GM12872 (cell line): ENCODE measurements at regions not wholly inside any gene's neighbourhood (a gene's known extent, or its start where the extent isn't known, plus 50 kb on each side); places are given as distances from the start of the nearest gene placed in this dataset.

Experiments
- TF ChIP-seq, protein P1 (sequence below): IDR thresholded peaks from 3 replicates; pipeline ENCODE4 v1.5.1; 2011; ENCODE audit warnings: low read depth, mild to moderate bottlenecking, low read length, moderate library complexity; ENCODE audit not compliant: insufficient read depth

DNA sequence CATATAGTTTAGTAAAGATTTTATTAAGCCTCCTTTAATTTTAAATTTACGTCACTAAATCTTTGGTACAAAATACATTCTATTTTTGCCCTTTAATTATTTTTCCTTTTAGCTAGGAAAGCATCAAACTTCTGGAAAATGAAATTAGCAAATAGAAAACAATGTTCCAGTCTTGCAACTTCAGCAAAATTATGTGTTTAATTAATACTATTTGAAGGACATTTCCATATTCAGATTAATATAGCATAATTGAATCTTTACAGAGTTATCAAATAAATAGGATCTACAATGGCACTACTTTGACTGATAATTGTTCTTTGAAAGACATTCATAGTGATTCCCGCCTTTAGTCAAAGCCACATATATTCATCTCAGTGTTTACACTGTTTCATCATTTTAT, 904.2 kb downstream of the KCNT2 start:
- TF ChIP-seq, protein P1, sequence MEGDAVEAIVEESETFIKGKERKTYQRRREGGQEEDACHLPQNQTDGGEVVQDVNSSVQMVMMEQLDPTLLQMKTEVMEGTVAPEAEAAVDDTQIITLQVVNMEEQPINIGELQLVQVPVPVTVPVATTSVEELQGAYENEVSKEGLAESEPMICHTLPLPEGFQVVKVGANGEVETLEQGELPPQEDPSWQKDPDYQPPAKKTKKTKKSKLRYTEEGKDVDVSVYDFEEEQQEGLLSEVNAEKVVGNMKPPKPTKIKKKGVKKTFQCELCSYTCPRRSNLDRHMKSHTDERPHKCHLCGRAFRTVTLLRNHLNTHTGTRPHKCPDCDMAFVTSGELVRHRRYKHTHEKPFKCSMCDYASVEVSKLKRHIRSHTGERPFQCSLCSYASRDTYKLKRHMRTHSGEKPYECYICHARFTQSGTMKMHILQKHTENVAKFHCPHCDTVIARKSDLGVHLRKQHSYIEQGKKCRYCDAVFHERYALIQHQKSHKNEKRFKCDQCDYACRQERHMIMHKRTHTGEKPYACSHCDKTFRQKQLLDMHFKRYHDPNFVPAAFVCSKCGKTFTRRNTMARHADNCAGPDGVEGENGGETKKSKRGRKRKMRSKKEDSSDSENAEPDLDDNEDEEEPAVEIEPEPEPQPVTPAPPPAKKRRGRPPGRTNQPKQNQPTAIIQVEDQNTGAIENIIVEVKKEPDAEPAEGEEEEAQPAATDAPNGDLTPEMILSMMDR, result no peak

DNA sequence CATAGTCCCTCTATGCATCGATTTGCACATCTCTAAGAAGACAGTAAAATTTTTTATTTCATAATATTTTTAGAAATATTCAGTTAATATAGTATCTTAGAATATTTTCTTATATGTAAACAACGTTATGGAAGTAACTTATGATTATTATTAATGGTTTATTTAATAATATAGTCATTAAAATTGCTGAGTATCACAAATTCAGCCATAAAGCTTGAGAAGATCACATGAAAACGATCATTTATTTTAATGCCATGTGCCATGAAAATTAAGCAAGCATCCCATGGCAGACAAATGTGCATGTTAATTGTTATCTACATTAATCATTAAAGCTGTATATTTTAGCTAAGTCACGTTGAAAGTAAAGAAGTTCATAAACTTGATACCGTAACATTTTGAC, 907.1 kb downstream of the KCNT2 start:
- TF ChIP-seq, protein P1, result no peak

DNA sequence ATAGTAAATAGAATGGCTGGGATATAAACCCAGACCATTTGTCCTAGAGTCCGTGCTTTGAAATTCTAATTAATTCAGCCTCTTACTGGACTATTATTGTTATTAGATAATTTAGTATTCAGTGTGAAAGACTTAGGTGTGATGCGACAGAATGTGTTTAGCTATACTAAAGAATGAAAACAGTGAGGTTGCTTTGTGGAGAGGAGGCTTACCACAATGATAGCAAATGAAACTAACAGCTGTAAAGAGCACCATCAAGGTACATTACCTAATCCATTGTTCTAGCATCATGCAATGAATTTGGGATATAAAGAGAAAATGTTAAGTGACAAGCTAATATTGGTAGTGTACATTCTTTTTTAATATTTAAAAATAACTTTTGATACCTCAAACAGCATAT, 911.1 kb downstream of the KCNT2 start:
- TF ChIP-seq, protein P1, result no peak

DNA sequence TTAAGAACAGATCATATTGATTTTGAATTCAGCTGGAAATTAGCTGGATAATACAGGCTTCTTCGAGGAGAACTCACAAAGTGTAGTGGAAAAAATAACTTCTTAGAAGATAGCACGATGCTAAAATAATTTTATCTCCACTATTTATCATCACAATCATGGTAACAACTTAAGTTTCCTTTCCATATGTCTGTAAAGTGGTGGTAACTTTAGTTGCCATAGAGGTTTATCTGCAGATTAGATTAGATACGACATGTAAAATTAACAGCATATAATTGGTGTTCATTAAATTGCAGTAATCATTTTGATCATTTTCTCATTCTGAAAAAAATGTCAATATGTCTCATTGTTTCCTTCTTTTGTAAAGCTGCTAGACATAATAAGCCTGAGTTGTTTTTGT, 921.5 kb downstream of the KCNT2 start:
- TF ChIP-seq, protein P1, result no peak

DNA sequence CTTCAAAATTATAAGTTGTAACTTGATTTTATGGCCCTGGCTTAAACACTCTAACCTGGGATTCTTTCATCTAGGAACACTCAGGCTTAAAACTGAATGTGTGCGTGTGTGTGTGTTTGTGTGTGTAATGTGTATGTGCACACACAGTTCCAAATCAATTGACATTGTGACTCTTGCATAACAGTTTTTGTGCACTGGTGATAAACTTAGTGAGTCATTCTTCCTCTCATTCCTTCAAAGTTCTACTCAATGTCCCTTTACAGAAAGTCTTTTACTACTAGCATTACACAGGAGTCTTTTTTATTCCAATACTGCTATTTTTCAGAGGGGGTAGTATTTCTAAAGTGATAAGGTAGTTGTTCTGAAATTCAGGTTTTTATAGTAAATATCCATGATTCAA, 943.6 kb downstream of the KCNT2 start:
- TF ChIP-seq, protein P1, result no peak

DNA sequence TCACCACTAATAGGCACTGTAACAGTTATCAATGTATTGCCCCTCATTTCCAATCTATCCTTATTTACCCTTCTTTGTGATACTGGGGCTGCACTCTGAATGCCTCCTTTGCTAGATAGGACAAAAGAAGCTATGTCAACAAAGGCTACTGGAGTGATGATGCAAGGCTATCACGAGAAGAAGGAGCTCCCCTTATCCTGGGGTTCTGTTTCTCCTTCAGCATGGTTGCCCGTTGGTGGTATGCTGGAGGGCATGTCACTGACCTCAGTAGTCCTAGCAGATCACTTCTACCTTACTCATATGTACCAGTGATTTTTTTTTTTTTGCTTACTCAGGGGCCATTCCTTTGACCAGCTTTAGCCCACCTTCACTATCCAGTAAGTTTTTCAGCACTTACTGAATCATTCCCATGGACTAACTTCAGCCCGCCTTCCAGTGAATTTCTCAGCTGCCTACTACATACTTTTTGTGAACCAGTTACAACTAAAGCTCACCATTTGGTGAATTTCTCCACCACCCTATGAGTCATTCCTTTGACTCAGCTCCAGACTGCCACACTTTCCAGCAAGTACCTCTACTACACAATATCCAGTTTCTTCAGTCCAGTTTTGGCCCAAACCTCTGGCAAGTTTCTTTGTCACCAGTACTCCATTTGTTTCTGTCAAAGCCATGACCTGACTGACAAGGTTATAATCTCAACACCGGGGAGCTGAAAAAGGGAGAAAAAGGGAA, 944.5 kb downstream of the KCNT2 start:
- TF ChIP-seq, protein P1, result no peak

DNA sequence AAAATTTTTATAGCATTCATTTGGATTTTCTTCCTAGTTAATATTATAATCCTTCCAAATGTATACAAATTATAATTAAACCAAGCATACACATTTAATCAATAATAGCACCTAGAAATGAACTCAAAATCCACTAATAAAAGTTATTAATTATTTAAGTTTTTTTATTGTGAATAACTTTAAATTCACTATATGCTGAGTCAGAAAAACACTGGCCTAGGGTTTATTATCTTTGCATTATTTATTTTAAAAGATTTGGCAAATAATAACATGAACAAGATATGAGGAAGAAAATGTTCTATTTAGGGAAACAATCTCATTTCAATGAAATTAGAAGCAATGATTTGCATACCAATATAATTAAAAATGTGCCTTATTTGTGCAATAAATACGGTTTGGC, 951.5 kb downstream of the KCNT2 start:
- TF ChIP-seq, protein P1, result no peak
